ENCODE measurements at regions not wholly inside any gene's neighbourhood (a gene's known extent, or its start where the extent isn't known, plus 50 kb on each side); places are given as distances from the start of the nearest gene placed in this dataset.

- DNase-seq (ENCODE audit: low read depth in 2 of 2, low spot score in 1 of 2) = no peak
These were observed 85.1 kb upstream of the USP47 start for GRCh38 chr11:11756718-11757117.

DNA sequence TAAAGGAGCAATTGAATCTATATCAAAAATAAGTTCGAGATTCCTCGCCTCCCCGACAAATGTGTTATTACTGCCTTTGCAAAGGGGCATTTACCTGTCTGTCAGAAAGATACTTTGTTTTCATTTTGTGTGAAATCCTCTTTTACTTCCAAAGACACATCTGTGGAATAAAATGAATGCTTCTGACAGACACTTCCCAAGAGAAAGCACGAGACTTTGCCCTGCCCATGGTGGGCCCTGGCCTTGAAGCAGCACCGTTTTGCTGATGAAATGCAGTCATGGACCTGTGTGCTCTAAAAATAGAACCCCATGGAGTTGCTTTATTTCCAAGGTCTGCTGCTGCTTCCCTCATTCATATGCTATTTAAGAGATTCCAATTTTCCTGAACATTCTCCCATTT, 85.9 kb upstream of the USP47 start:
- no peak for DNase-seq (ENCODE audit: low read depth in 2 of 2, low spot score in 1 of 2)

DNA sequence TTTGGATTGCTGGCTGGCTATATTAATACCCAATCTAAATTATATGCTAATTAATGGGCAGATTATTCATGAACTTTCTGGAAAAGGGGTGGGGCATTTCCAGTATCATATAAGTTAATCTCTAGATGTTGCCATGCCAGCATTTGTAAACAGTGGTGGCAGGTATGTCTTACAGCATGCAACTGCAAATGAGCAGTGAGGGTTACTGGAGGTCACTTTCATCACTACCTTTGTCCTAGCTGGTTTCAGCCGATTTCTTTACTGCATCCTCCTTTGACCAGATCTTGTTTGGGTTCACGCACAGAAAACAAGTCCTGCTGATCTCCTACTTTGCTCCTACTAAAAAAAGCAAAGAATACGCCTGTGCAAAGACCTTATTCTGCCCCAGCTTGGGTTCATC, 89.1 kb upstream of the USP47 start:
- no peak for DNase-seq (ENCODE audit: low read depth in 2 of 2, low spot score in 1 of 2)

DNA sequence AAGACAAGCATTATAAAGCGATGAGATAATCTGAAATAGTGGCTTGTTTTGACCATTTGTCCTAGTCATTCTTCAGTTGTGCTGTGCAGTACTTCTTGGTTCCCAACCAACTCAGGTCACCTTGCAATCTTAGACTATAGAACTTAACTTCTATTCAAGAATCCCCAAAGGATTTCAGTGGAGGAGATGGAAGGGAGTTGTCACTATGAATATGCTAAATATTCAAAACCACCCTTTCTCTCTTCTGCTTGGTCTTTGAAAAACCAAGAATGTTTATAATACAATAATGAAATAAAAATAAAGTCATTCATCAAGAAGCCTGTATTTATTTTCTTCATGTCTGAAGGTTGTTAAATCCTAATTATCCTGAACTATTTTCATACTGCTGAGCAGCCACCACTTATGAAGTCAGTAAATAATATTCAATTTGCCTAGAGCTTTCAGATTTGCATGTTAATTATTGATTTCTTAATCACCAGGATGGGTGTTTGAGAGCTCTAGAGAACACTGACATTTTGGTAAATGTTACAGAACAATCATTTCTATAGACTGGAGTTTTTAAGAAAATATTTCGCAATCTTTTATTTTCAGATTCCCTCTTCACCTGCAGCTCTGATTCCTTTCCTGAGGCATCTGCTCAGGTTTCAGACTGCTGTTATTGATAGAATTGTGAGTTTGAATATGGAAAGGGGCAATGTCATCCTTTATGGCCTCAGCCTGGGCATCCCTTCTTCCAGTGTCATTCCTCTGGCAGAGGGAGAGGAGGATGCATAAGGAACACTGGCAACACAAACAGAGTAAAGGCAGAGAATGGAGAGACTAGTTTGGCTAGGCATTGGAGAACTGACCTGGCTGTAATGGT, 91.5 kb upstream of the USP47 start:
- DNase-seq (ENCODE audit: low read depth in 2 of 2, low spot score in 1 of 2) = no peak

DNA sequence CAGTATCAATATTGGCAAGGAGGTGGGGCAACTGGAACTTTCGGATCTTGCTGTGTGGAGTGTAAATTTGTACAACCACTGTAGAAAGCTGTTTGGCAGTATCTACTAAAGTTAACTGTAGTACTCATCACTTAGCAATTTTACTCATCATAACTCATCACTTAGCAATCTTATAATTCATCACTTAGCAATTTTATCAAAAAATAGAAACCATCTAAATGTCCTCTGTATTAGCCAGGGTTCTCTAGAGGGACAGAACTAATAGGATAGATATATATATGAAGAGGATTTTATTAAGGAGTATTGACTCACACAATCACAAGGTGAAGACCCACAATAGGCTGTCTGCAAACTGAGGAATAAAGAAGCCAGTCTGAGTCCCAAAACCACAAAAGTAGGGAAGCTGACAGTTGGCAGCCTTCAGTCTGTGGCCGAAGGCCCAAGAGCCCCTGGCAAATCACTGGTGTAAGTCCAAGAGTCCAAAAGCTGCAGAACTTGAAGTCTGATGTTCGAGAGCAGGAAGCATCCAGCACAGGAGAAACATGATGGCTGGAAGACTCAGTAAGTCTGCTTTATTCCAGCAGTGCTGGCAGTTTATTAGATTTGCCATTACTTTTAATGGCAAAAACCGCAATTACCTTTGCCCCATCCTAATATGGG, 92.9 kb upstream of the USP47 start:
- DNase-seq (ENCODE audit: low read depth in 2 of 2, low spot score in 1 of 2) = no peak

DNA sequence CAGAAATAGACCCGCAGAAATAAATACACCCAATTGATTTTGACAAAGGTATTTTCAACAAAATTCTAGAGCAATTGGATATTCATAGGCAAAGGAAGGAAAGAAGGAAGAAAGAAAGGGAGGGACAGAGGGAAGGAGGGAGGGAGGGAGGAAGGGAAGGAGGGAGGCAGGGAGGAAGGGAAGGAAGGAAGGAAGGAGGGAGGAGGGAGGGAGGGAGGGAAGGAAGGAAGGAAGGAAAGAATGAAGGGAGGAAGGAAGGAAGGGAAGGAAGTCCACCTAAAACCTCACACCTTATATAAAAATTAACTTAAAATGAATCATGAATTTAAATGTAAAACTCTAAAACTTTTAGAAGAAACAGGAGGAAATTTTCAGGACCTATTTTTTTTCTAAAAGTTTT, 94.2 kb upstream of the USP47 start:
- DNase-seq (ENCODE audit: low read depth in 2 of 2, low spot score in 1 of 2) = no peak

GRCh38 chr11:11746449-11746848, 95.3 kb upstream of the USP47 start:
- no peak for DNase-seq (ENCODE audit: low read depth in 2 of 2, low spot score in 1 of 2)

DNA sequence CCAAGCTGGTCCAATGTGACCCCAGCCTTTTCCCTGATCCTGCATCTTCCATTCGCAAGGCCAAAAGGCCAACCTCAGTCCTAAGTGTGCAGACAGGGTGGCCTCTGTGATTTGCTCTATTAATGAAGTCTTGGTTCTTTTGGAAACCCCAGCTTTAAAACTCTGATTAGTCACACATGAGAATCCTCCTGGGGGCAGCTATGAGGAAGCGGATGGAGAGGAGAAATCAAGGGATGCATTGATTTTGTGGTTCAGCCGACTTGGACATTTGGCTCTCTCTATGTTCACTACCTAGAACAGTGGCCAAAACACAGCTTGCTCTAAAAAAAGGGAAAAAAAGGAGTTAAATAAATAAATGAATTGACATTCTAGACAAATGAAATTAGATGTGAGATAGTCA, 98.6 kb upstream of the USP47 start:
- no peak for DNase-seq (ENCODE audit: low read depth in 2 of 2, low spot score in 1 of 2)

DNA sequence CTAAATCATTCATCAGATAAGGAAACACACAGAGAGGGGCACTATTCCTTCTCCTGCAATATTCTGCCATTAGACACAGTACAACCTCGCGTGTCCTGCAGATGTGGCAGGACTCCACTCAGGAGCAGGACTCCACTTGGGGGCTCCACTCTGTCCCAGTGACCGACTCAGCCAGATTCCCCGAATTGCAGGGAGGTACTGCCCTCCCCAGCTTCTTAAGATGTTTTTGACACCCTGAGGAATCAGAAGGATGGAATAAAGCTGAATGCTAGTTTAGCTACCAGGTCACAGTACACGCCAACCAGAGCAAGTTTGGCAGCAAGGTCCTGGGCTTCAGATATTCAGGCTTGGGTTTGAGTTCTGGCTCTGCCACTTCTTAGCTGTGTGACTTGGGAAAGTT, 99.3 kb upstream of the USP47 start:
- DNase-seq (ENCODE audit: low read depth in 2 of 2, low spot score in 1 of 2) = no peak

- DNase-seq (ENCODE audit: low read depth in 2 of 2, low spot score in 1 of 2) = no peak
These were observed 100.9 kb upstream of the USP47 start for GRCh38 chr11:11740836-11741235.

- no peak for DNase-seq (ENCODE audit: low read depth in 2 of 2, low spot score in 1 of 2)
These were observed 101.6 kb upstream of the USP47 start for GRCh38 chr11:11740073-11740702.

DNA sequence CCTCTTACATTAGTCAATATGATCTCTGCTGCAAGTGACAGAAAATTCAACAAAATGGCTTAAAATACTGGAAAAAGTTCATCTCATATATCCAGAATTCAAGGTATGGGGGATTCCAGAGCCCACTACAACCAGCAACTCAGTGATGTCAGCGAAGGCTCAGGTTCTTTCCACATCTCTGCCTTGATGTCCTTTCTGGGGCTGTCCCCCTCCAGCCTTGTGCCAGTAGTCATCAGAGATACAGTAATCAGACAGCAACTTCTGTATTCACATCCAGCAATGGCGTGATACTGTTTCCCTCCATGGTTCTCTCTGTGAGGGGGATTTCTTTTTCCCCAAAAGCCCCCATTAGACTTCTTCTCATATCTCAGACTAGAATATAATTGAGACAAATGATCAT, 103.4 kb upstream of the USP47 start:
- no peak for DNase-seq (ENCODE audit: low read depth in 2 of 2, low spot score in 1 of 2)

- DNase-seq (ENCODE audit: low read depth in 2 of 2, low spot score in 1 of 2) = no peak
These were observed 106.2 kb upstream of the USP47 start for GRCh38 chr11:11735586-11735985.

GRCh38 chr11:11733246-11733747, 108.5 kb upstream of the USP47 start:
- no peak for DNase-seq (ENCODE audit: low read depth in 2 of 2, low spot score in 1 of 2)

- no peak for DNase-seq (ENCODE audit: low read depth in 2 of 2, low spot score in 1 of 2)
These were observed 109.7 kb upstream of the USP47 start for GRCh38 chr11:11732116-11732515.

- DNase-seq (ENCODE audit: low read depth in 2 of 2, low spot score in 1 of 2) = no peak
These were observed 109.7 kb upstream of the GALNT18 start for GRCh38 chr11:11731311-11732083.

DNA sequence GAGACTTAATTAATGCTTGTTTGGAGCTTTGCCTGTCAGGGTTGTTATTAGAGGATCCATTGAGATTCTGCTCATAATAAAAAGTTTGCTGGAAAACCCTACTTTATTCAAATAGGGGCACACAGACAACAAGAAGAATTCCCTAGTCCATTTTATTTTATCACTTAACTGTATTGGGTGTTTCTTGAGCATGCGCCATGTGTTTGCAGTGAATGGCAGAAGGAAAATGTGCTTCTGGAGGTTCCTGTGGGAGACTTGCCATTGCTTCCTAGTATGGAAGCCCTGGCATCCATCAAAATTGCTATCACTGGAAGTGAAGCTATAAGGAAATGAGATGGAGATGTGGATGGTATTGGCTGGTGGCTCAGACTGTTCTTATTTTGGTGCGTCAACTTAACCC, 106.6 kb upstream of the GALNT18 start:
- DNase-seq (ENCODE audit: low read depth in 2 of 2, low spot score in 1 of 2) = no peak

DNA sequence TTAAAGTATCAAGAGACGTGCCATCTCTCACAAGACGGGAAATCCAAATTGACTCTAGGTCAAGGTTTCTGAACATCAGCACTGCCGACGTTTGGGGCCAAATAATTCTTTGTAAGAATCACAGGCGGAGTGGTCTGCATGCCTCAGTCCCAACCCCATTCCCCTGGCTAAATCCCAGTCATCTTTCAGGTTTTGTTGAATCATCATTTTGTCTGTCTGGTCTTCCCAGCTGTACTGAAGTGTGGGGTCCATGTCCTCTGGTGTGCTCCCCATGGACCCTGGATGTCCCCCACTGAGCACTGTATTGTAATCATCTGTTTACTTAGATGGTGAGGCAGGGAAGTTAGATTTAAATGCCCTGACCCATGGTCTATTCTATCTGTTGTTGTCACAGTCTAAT, 103.6 kb upstream of the GALNT18 start:
- no peak for DNase-seq (ENCODE audit: low read depth in 2 of 2, low spot score in 1 of 2)

- DNase-seq (ENCODE audit: low read depth in 2 of 2, low spot score in 1 of 2) = no peak
These were observed 103.2 kb upstream of the GALNT18 start for GRCh38 chr11:11724994-11725393.

- no peak for DNase-seq (ENCODE audit: low read depth in 2 of 2, low spot score in 1 of 2)
These were observed 101.1 kb upstream of the GALNT18 start for GRCh38 chr11:11722861-11723260.

DNA sequence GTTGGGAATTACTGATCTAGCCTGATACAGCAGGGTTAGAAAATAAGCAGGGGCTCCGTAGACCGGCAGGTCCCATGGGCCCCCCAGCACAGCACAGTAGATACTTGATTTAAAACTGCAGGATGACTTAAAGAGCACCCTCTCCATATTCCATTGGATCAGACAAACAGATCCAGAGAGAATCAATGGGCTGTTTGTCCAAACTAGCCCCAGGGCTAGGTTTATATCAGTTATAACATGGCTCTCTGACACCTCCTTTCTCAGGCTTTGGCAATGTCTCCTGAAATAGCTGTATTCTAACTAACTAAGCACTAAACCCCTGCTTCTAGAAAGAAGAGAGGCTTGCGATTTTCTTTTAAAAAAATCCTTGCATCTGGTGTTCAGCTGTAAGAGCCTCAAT, 100.4 kb upstream of the GALNT18 start:
- no peak for DNase-seq (ENCODE audit: low read depth in 2 of 2, low spot score in 1 of 2)

Measured in stimulated activated CD8-positive, alpha-beta memory T cell treated with anti-CD3 and anti-CD28 coated beads, Interleukin-4, amount 100 ng/mL, for 1 hour (primary cell).